ENCODE measurements at regions not wholly inside any gene's neighbourhood (a gene's known extent, or its start where the extent isn't known, plus 50 kb on each side); places are given as distances from the start of the nearest gene placed in this dataset.

- no peak for DNase-seq
Measured at GRCh38 chr6:15872241-15873103, 209.6 kb upstream of the DTNBP1 start.

GRCh38 chr6:15871276-15871675, 208.4 kb upstream of the DTNBP1 start:
- DNase-seq: no peak

- no peak for DNase-seq
Measured at GRCh38 chr6:15870333-15871043, 207.7 kb upstream of the DTNBP1 start.

GRCh38 chr6:15864708-15865062, 201.9 kb upstream of the DTNBP1 start:
- DNase-seq: no peak

GRCh38 chr6:15864038-15864707, 201.3 kb upstream of the DTNBP1 start:
- DNase-seq: no peak

GRCh38 chr6:15862810-15863209, 200.0 kb upstream of the DTNBP1 start:
- DNase-seq: no peak

GRCh38 chr6:15861486-15861885, 198.7 kb upstream of the DTNBP1 start:
- no peak for DNase-seq

- no peak for DNase-seq
Measured at GRCh38 chr6:15854826-15855710, 192.2 kb upstream of the DTNBP1 start.

GRCh38 chr6:15854378-15854777, 191.6 kb upstream of the DTNBP1 start:
- DNase-seq: no peak

- DNase-seq: no peak
Measured at GRCh38 chr6:15853259-15853658, 190.4 kb upstream of the DTNBP1 start.

- DNase-seq: no peak
Measured at GRCh38 chr6:15852289-15852688, 189.5 kb upstream of the DTNBP1 start.

GRCh38 chr6:15849395-15849794, 186.6 kb upstream of the DTNBP1 start:
- DNase-seq: no peak

- no peak for DNase-seq
Measured at GRCh38 chr6:15845492-15845891, 182.7 kb upstream of the DTNBP1 start.

- no peak for DNase-seq
Measured at GRCh38 chr6:15843764-15844163, 180.9 kb upstream of the DTNBP1 start.

GRCh38 chr6:15843226-15843625, 180.4 kb upstream of the DTNBP1 start:
- DNase-seq: no peak

- DNase-seq: no peak
Measured at GRCh38 chr6:15842727-15843117, 179.9 kb upstream of the DTNBP1 start.

- DNase-seq: no peak
Measured at GRCh38 chr6:15841937-15842726, 179.3 kb upstream of the DTNBP1 start.

- DNase-seq: no peak
Measured at GRCh38 chr6:15839969-15840541, 177.2 kb upstream of the DTNBP1 start.

GRCh38 chr6:15837205-15837604, 174.4 kb upstream of the DTNBP1 start:
- no peak for DNase-seq

- DNase-seq: no peak
Measured at GRCh38 chr6:15832841-15833240, 170.0 kb upstream of the DTNBP1 start.

- DNase-seq: no peak
Measured at GRCh38 chr6:15829156-15829555, 166.3 kb upstream of the DTNBP1 start.

Data from stimulated activated CD4-positive, alpha-beta T cell treated with anti-CD3 and anti-CD28 coated beads, Interleukin-2, amount 100 ng/mL, for 48 hours (primary cell).